Astrocyte (in vitro differentiated cells and primary cell): ENCODE measurements at regions not wholly inside any gene's neighbourhood (a gene's known extent, or its start where the extent isn't known, plus 50 kb on each side); places are given as distances from the start of the nearest gene placed in this dataset.

Experiments used
- CTCF ChIP-seq: IDR thresholded peaks from 2 replicates; pipeline ENCODE4 v1.5.1; 2011; ENCODE audit warnings: low read depth, mild to moderate bottlenecking, inconsistent platforms, low read length, moderate library complexity; ENCODE audit not compliant: insufficient read depth
- EZH2 ChIP-seq: IDR thresholded peaks from 2 replicates; pipeline ENCODE4 v1.6.1; 2012; ENCODE audit warnings: mild to moderate bottlenecking, low read length, inconsistent platforms; ENCODE audit not compliant: insufficient read depth

- no peak for TF ChIP-seq CTCF
- no peak for TF ChIP-seq EZH2
These were observed 133.0 kb upstream of the ASTN2 start for GRCh38 chr9:117547904-117548303.
